Suprapubic skin (tissue), 4 donors: ENCODE measurements at regions not wholly inside any gene's neighbourhood (a gene's known extent, or its start where the extent isn't known, plus 50 kb on each side); places are given as distances from the start of the nearest gene placed in this dataset.
A peak's percentile ranks its signal among the peaks of the same experiment; 100 is the strongest.

ENCODE experiments used
- DNase-seq, 2 donors: peaks; one replicate each; pipeline ENCODE4 v3.0.0-alpha.2; 2019; ENCODE audit warnings: low spot score in 2 of 2
- H3K27ac ChIP-seq: fragments of 200-600 bp; sonication (generic); one replicate; pipeline ENCODE4 v1.5.1; 2019
- H3K27me3 ChIP-seq: fragments of 200-600 bp; sonication (generic); one replicate; pipeline ENCODE4 v1.5.1; 2019
- H3K36me3 ChIP-seq: fragments of 200-600 bp; sonication (generic); one replicate; pipeline ENCODE4 v1.5.1; 2019
- H3K4me1 ChIP-seq: fragments of 200-600 bp; sonication (generic); one replicate; pipeline ENCODE4 v1.5.1; 2019
- H3K4me3 ChIP-seq: fragments of 200-600 bp; sonication (generic); one replicate; pipeline ENCODE4 v1.5.1; 2019; ENCODE audit warnings: mild to moderate bottlenecking
- H3K9me3 ChIP-seq: fragments of 200-600 bp; sonication (generic); one replicate; pipeline ENCODE4 v1.5.1; 2019
- EP300 ChIP-seq: sonication (generic); formaldehyde crosslinking; IDR thresholded peaks from one replicate; pipeline ENCODE4 v1.6.1; 2017; ENCODE audit warnings: antibody characterized with exemption
- POLR2A ChIP-seq, 2 donors: fragments of 450-650 bp; IDR thresholded peaks; one replicate each; pipeline ENCODE4 v1.6.1; 2017; ENCODE audit warnings: antibody characterized with exemption in 2 of 2, mild to moderate bottlenecking in 2 of 2, moderate library complexity in 2 of 2
- POLR2AphosphoS5 ChIP-seq, 3 donors: sonication (generic); formaldehyde crosslinking; IDR thresholded peaks; one replicate each; pipeline ENCODE4 v1.6.1; 2017; ENCODE audit warnings: antibody characterized with exemption in 3 of 3
- WGBS: methylation state at CpG from one replicate; pipeline ENCODE4 v1.1.5; 2018; 5-methylcytosine and 5-hydroxymethylcytosine counted together
- TF ChIP-seq, protein P1 (sequence below), 2 donors: fragments of 200-600 bp in 1 of 2; fragments of 450-650 bp in 1 of 2; sonication (generic) in 1 of 2; IDR thresholded peaks; one replicate each; pipeline ENCODE4 v1.5.1; 2016 to 2019; ENCODE audit warnings: antibody characterized with exemption in 2 of 2, mild to moderate bottlenecking in 1 of 2, moderate library complexity in 1 of 2

DNA sequence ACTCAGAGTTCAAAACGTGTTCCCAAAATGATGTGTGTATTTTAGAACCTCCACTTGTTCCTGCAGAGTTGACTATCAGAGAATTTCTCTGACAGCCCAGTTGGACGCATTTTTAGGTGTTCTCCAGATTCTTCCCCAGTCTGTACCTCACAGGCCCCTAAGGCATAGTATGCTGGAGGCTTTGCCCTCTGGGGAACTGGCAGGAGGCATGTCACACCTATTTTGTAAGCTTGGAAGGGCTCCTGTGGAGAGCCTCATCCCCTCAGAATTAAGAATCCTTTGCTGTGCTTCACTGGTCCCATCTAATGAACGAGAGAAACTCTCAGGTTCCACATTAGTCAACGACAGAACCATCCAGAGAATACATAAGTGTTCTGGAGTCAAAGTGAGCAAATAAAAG, 144.1 kb upstream of the SLC30A5 start:
- 53% methylated on average over 4 of the region's 4 CpGs for WGBS
- no peak for DNase-seq
- Histone ChIP-seq H3K36me3 (no peaks in the 10 kb centered on the region), H3K4me3 (no peak overlapping the region), H3K27me3 (no peaks in the 10 kb centered on the region), H3K4me1 (peaks cover 37% of the 10 kb centered on the region), H3K27ac (no peak overlapping the region), H3K9me3 (no peaks in the 10 kb centered on the region)
- TF ChIP-seq EP300: no peak
- no peak for TF ChIP-seq POLR2A (IDR thresholded peaks at IDR 0.05)
- TF ChIP-seq POLR2AphosphoS5 (IDR thresholded peaks at IDR 0.05): no peak
- TF ChIP-seq, protein P1, sequence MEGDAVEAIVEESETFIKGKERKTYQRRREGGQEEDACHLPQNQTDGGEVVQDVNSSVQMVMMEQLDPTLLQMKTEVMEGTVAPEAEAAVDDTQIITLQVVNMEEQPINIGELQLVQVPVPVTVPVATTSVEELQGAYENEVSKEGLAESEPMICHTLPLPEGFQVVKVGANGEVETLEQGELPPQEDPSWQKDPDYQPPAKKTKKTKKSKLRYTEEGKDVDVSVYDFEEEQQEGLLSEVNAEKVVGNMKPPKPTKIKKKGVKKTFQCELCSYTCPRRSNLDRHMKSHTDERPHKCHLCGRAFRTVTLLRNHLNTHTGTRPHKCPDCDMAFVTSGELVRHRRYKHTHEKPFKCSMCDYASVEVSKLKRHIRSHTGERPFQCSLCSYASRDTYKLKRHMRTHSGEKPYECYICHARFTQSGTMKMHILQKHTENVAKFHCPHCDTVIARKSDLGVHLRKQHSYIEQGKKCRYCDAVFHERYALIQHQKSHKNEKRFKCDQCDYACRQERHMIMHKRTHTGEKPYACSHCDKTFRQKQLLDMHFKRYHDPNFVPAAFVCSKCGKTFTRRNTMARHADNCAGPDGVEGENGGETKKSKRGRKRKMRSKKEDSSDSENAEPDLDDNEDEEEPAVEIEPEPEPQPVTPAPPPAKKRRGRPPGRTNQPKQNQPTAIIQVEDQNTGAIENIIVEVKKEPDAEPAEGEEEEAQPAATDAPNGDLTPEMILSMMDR (IDR thresholded peaks at IDR 0.05): no peak

DNA sequence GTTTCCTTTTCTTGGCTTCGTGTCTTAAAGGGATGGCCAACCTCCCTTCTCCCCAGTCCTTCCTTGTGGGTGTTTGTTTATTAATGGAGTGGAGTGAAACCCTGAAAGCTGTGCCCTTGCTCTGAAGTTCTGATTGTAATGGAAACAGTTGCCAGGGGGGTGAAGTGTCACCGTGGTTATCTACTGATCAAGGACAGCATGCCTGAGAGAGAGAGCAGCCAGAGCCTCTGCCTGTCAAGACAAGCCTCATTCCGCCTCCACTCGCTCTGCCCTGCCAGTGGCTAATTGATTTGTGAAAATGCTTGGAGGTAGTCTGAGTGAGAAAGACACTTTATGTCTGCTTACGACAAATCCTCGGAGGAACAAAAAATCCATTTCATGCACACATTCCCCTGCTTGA, 143.7 kb upstream of the SLC30A5 start:
- H3K9me3 ChIP-seq: no peaks in the 10 kb centered on the region
- 60% methylated on average over 5 of the region's 6 CpGs for WGBS
- no peak overlapping the region for H3K4me3 ChIP-seq
- no peaks in the 10 kb centered on the region for H3K36me3 ChIP-seq
- TF ChIP-seq POLR2A (IDR thresholded peaks at IDR 0.05): no peak
- TF ChIP-seq, protein P1 (IDR thresholded peaks at IDR 0.05): no peak
- TF ChIP-seq POLR2AphosphoS5 (IDR thresholded peaks at IDR 0.05): peak in 1 of 3 donors; percentile 8
- TF ChIP-seq EP300: no peak
- no peaks in the 10 kb centered on the region for H3K27me3 ChIP-seq
- no peak overlapping the region for H3K27ac ChIP-seq
- no peak for DNase-seq
- peaks cover 38% of the 10 kb centered on the region for H3K4me1 ChIP-seq

DNA sequence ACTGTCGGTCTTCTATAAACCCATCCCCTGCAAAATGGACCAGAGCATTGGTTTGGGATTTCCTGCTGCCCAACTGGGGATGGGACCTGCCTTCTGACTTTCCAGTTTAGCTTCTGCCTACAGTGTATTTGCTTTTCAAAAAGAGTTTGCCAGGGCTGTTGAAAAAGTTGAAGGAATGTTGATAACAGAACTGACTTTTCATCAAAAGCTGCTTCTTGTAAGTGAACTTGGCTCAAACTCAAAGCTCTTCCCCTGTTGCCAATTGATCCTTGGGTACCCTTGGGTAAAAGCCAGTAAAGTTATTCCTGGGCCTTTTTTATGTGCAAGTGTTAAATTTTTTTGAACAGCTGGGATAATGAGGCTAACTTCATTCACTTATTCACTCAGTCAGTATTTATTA, 142.9 kb upstream of the SLC30A5 start:
- peaks cover 38% of the 10 kb centered on the region for H3K4me1 ChIP-seq
- TF ChIP-seq POLR2AphosphoS5 (IDR thresholded peaks at IDR 0.05) (no peak), POLR2A (IDR thresholded peaks at IDR 0.05) (no peak), EP300 (no peak)
- TF ChIP-seq, protein P1 (IDR thresholded peaks at IDR 0.05): no peak
- H3K9me3 ChIP-seq: no peaks in the 10 kb centered on the region
- DNase-seq: no peak
- no peak overlapping the region for H3K27ac ChIP-seq
- H3K4me3 ChIP-seq: no peak overlapping the region
- no peaks in the 10 kb centered on the region for H3K27me3 ChIP-seq
- 73% methylated on average over 1 of the region's 1 CpG for WGBS
- H3K36me3 ChIP-seq: no peaks in the 10 kb centered on the region

DNA sequence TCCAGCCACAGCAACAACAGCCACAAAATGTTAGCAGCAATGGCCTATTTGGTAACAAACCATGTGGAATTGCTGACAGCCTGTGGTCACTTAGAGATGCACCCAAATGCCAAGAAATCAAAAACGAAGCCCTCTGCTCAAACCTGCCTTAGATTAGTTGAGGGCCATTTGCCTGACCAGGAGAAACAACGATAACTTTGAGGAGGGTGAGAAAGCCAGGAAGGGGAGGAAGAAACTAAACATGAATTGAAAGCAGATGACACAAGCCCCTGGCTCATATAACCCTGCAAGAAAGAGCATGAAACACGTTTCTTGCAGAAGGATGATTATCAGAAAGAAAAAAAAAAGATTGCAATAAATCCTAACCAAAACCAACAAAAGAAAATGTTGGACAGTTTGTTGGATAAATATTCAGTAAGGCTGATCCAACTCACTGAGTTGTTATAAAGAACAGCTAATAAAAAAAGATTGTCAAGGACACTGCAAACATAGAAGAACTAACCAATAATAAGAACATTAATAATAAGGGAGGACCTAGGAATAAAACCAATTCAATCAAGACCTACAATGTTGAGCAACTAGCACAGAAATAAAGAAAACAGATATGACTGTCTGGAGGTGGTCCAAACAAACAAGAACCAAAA, 140.5 kb upstream of the SLC30A5 start:
- DNase-seq: no peak
- H3K27ac ChIP-seq: peak overlapping the region; percentile 32
- 38% methylated on average over 3 of the region's 3 CpGs for WGBS

DNA sequence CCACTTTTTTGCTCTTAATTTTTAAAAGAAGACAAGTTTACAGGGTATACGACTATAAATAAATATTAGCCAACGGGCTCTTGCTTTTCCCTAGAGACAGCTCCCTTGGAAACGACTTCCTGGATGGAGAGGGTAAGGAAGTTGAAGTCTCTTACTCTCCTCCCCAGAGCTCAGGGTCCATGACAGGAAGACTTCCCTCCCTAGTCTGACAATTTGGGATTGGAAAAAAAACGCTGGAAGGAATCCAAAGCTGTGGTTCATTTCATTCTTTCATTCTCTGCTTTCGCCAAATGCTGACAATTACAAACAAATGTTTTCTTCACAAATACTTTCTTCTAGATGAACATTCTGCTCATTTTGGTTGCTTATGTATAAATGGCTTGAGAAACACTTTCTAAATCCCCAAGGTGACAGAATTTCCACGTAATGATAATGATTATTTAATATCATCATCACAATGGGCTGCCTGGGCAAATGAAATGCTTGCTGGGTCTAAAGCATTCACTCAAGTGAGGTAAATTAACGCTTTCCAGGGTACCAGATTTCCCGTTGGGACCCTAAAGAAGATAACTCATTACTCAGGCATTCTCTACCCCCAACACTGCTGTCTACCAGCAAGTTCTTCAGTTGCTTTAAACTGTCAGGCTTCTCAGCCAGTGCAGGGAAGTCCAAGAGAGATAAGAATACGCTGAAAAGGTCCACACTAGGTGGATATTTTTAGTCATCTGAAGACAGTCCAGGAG, 139.8 kb upstream of the SLC30A5 start:
- H3K27me3 ChIP-seq: no peaks in the 10 kb centered on the region
- no peak overlapping the region for H3K4me3 ChIP-seq
- 37% methylated on average over 9 of the region's 9 CpGs for WGBS
- no peak for DNase-seq
- no peaks in the 10 kb centered on the region for H3K9me3 ChIP-seq
- TF ChIP-seq EP300: no peak
- TF ChIP-seq, protein P1 (IDR thresholded peaks at IDR 0.05): no peak
- TF ChIP-seq POLR2AphosphoS5 (IDR thresholded peaks at IDR 0.05): no peak
- TF ChIP-seq POLR2A (IDR thresholded peaks at IDR 0.05): no peak
- H3K27ac ChIP-seq: peak overlapping the region; percentile 48
- peaks cover 38% of the 10 kb centered on the region for H3K4me1 ChIP-seq
- H3K36me3 ChIP-seq: no peaks in the 10 kb centered on the region

More for the DNA sequence above, 140.5 kb upstream of the SLC30A5 start:
- Histone ChIP-seq H3K9me3 (no peaks in the 10 kb centered on the region), H3K4me1 (peaks cover 38% of the 10 kb centered on the region), H3K36me3 (no peaks in the 10 kb centered on the region), H3K4me3 (no peak overlapping the region), H3K27me3 (no peaks in the 10 kb centered on the region)
- TF ChIP-seq POLR2AphosphoS5 (IDR thresholded peaks at IDR 0.05): no peak
- no peak for TF ChIP-seq EP300
- no peak for TF ChIP-seq POLR2A (IDR thresholded peaks at IDR 0.05)
